ENCODE measurements at regions not wholly inside any gene's neighbourhood (a gene's known extent, or its start where the extent isn't known, plus 50 kb on each side); places are given as distances from the start of the nearest gene placed in this dataset.
A peak's percentile ranks its signal among the peaks of the same experiment; 100 is the strongest.

GRCh38 chr13:85671336-85671735 lies 127.9 kb downstream of the SLITRK6 start:
- intact Hi-C loops (cut with DNase I) = no loop called here
- ATAC-seq (no peak), DNase-seq (no peak)

DNA sequence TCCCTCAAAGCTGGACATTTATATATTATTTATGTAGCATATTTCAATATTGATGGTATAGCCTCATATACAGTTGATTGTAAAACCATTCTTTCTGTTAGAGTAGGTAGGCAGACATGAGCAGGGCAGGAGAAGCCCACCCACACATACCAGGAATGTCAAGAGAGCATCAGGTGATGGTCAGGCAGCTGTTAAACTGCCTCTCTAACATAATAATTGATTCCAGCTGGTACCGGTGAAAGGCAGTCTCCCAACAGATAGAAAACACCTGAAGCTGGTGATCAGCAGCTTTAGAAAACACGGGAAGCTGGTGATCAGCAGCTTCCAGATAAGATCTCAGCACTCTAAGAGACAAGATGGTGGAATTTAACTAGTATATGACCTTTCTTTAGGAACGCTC lies 132.9 kb downstream of the SLITRK6 start:
- intact Hi-C loops (cut with DNase I) = no loop called here

GRCh38 chr13:85665286-85665685 lies 133.9 kb downstream of the SLITRK6 start:
- no peak for ATAC-seq
- intact Hi-C loops (cut with DNase I) = no loop called here
- no peak for DNase-seq

More for the DNA sequence above, 132.9 kb downstream of the SLITRK6 start:
- DNase-seq = no peak
- no peak for ATAC-seq

- DNase-seq = no peak
- intact Hi-C loops (cut with DNase I) = no loop called here
- ATAC-seq = no peak
Measured at GRCh38 chr13:85663856-85664255, 135.4 kb downstream of the SLITRK6 start.

GRCh38 chr13:85662186-85662585 lies 137.0 kb downstream of the SLITRK6 start:
- intact Hi-C loops (cut with DNase I) = no loop called here
- no peak for ATAC-seq
- no peak for DNase-seq

GRCh38 chr13:85661675-85662074 lies 137.5 kb downstream of the SLITRK6 start:
- ATAC-seq (no peak), DNase-seq (no peak)
- intact Hi-C loops (cut with DNase I) = no loop called here

GRCh38 chr13:85659493-85659892 lies 139.7 kb downstream of the SLITRK6 start:
- intact Hi-C loops (cut with DNase I) = no loop called here
- no peak for DNase-seq

GRCh38 chr13:85657942-85658341 lies 141.3 kb downstream of the SLITRK6 start:
- ATAC-seq (no peak), DNase-seq (no peak)
- intact Hi-C loops (cut with DNase I) = no loop called here

More at GRCh38 chr13:85659493-85659892, 139.7 kb downstream of the SLITRK6 start:
- no peak for ATAC-seq

GRCh38 chr13:85655040-85655439 lies 144.2 kb downstream of the SLITRK6 start:
- no peak for ATAC-seq
- intact Hi-C loops (cut with DNase I) = no loop called here
- no peak for DNase-seq

GRCh38 chr13:85654227-85654626 lies 145.0 kb downstream of the SLITRK6 start:
- no peak for DNase-seq
- intact Hi-C loops (cut with DNase I) = no loop called here
- ATAC-seq = no peak

DNA sequence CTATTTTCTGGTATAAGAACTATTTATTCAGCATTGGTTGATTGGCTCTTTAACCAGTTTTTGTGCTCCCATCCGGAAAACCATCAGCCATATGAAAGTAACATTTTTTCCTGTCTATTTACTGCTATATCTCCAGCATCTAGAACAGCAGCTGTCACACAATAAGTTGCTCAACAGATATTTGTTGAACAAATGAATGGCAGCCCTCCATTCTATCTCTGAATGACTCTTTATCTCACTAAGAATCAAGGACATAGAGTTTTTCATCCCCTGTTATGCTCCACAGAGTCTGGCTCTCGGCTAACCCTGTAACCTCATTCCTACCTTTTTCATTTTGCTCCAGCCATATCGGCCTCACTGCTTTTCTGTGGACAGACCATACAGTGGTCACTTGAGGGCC lies 145.5 kb downstream of the SLITRK6 start:
- intact Hi-C loops (cut with DNase I) = no loop called here
- DNase-seq = no peak
- no peak for ATAC-seq

GRCh38 chr13:85652491-85652890 lies 146.7 kb downstream of the SLITRK6 start:
- ATAC-seq = no peak
- DNase-seq = no peak
- intact Hi-C loops (cut with DNase I) = no loop called here

GRCh38 chr13:85651440-85651839 lies 147.8 kb downstream of the SLITRK6 start:
- no peak for ATAC-seq
- DNase-seq = no peak
- intact Hi-C loops (cut with DNase I) = no loop called here

GRCh38 chr13:85650613-85651012 lies 148.6 kb downstream of the SLITRK6 start:
- ATAC-seq = no peak
- DNase-seq = no peak
- intact Hi-C loops (cut with DNase I) = no loop called here

- intact Hi-C loops (cut with DNase I) = no loop called here
- no peak for ATAC-seq
- no peak for DNase-seq
Measured at GRCh38 chr13:85640727-85641126, 158.5 kb downstream of the SLITRK6 start.

GRCh38 chr13:85638815-85639393 lies 160.3 kb downstream of the SLITRK6 start:
- no peak for ATAC-seq
- no peak for DNase-seq
- intact Hi-C loops (cut with DNase I) = no loop called here

GRCh38 chr13:85638265-85638664 lies 161.0 kb downstream of the SLITRK6 start:
- DNase-seq (no peak), ATAC-seq (peak in 1 of 2 donors; percentile 77)
- intact Hi-C loops (cut with DNase I) = no loop called here

DNA sequence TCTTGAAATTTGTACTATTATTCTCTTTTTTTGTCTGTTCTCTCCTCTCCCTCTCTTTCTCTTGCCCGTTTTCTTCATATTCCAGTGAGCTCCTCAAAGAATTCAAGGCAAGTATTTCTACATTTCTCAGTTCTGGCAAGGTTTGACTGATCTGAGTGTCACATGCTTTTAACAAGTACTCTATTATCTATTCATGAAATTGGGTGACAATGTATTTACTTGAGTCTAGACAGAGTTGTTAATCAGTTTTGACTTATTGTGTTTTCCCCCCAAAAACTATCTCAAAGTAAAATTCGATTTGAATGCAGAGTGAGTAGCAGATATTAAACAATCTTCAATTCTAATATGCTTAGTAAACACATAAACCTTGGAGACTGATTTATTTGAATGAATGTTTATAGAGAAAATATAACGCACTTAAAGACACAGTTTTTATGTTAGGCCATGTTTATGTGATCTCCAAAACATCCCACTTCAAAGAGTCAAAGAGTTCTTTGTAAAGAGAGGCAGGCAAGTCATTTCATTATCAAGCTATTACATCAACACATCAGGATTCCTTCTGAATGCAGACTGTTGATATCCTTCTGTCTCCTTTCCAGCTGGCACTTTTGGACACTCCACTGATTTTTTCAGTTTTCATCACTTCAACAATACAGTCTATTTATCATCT lies 166.6 kb downstream of the SLITRK6 start:
- intact Hi-C loops (cut with DNase I) = no loop called here

DNA sequence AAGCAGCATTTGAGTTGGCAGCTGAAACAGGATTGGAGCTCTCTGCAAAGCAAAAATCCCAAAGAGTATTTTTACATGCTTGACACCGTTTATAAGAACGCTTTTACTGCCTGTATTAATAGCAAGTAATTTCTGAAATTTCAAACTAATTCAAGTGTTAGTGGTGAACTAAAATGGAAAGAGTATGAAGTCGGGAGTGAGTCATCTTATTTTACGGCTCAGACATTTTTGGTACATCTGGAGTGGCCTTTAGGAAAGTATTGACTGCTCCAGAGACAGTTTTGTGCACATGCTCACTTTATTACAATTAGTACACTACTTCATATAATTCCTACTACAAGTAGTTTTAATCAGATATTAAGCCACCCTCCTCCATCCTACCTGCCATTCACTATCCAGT lies 167.4 kb downstream of the SLITRK6 start:
- DNase-seq (no peak), ATAC-seq (no peak)
- intact Hi-C loops (cut with DNase I) = no loop called here

More for the DNA sequence above, 166.6 kb downstream of the SLITRK6 start:
- no peak for DNase-seq
- no peak for ATAC-seq

GRCh38 chr13:85626603-85627002 lies 172.6 kb downstream of the SLITRK6 start:
- DNase-seq = no peak
- ATAC-seq = no peak
- intact Hi-C loops (cut with DNase I) = no loop called here

- DNase-seq (no peak), ATAC-seq (no peak)
- intact Hi-C loops (cut with DNase I) = no loop called here
Measured at GRCh38 chr13:85619321-85619720, 179.9 kb downstream of the SLITRK6 start.
